ENCODE measurements at regions not wholly inside any gene's neighbourhood (a gene's known extent, or its start where the extent isn't known, plus 50 kb on each side); places are given as distances from the start of the nearest gene placed in this dataset.

GRCh38 chr2:43013821-43014345 lies 212.5 kb downstream of the ZFP36L2 start:
- TF ChIP-seq, protein P1, sequence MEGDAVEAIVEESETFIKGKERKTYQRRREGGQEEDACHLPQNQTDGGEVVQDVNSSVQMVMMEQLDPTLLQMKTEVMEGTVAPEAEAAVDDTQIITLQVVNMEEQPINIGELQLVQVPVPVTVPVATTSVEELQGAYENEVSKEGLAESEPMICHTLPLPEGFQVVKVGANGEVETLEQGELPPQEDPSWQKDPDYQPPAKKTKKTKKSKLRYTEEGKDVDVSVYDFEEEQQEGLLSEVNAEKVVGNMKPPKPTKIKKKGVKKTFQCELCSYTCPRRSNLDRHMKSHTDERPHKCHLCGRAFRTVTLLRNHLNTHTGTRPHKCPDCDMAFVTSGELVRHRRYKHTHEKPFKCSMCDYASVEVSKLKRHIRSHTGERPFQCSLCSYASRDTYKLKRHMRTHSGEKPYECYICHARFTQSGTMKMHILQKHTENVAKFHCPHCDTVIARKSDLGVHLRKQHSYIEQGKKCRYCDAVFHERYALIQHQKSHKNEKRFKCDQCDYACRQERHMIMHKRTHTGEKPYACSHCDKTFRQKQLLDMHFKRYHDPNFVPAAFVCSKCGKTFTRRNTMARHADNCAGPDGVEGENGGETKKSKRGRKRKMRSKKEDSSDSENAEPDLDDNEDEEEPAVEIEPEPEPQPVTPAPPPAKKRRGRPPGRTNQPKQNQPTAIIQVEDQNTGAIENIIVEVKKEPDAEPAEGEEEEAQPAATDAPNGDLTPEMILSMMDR (conservative IDR thresholded peaks at IDR 0.05) = no peak
- TF ChIP-seq EZH2 (IDR thresholded peaks at IDR 0.05; ENCODE audit: low read depth) = no peak

All from PC-9 (cell line).